DMS79 treated with DMSO at 0.1 percent for 48 hours (cell line): ENCODE measurements at regions not wholly inside any gene's neighbourhood (a gene's known extent, or its start where the extent isn't known, plus 50 kb on each side); places are given as distances from the start of the nearest gene placed in this dataset.
"Not testable (repeated sequence)": the region's sequence is repeated elsewhere in the genome, so short reads cannot be mapped to it uniquely, and the experiment has no call there.

Experiments used
- DNase-seq: peaks from one replicate; lab custom pipeline; 2025; lab: John Stamatoyannopoulos, UW

DNA sequence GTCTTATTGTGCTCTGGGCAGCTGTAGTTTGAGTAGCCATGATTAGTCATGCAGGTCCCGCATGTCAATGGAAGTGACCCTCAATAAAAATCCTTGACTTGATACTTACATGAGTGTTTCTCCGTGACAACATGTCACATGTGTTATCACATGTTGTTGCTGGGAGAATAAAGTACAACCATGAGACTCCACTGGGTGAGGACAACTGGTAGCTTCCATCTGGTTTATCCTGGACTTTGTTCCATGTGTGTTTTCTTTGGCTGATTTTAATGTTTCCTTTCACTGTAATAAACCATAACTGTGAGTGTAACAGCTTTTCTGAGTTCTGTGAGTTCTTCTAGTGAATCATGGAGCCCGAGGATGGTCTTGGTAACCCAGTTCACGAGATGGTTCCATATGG is 63.1 kb upstream of the NDN start:
- no peak for DNase-seq

DNA sequence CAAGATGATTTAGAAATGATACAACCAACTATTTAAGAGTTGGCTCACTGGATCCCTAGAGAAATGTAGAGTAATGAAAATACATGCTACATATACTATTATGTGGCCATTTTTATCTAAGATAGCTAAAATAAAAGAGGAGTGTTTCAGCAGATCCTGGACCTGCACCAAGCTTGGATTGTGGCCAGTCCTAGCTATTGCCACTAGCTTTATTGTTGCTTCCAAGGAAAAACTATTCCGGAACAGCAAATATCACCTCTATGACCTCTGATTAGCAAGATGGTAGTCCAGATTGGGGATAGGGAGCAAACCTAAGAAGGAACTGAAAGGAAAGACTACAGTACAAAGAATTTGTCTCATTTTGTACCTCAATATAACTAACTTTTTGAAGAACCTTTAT is 63.7 kb upstream of the NDN start:
- no peak for DNase-seq

DNA sequence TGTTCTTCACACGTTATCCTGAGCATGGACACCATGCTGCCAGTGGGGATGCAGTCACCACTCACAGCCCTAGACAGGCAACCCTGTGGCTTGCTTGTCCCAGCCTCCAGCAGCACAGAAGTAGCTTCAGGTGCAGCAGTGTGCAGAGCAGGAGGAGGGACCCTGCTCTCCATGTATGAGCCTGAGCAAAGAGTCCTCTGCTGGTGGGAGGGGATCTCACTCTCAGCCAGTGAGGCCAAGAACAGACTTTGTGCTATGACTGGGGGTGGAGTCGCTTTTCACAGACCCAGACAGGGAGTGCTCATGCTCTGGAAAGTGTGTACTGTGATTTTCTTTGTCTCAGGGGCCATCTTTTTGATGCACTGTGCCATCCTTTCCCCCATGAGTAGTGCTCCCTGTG is 66.1 kb upstream of the NDN start:
- DNase-seq = no peak

DNA sequence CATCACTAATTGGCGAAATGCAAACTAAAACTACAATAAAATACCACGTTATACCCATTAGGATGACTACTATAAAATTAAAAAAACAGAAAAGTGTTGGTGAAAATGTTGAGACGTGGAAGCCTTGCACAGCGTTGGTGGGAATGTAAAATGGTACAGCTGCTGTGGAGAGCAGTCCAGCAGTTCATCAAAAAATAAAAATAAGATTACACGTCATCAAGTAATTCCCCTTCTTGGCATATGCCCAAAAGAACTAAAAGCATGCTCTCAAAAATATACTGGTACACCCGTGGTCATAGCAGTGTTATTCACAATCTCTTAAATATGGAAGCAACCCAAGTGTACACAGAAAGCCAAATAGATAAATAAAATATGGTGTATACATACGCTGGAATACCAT is 71.8 kb upstream of the NDN start:
- no peak for DNase-seq

DNA sequence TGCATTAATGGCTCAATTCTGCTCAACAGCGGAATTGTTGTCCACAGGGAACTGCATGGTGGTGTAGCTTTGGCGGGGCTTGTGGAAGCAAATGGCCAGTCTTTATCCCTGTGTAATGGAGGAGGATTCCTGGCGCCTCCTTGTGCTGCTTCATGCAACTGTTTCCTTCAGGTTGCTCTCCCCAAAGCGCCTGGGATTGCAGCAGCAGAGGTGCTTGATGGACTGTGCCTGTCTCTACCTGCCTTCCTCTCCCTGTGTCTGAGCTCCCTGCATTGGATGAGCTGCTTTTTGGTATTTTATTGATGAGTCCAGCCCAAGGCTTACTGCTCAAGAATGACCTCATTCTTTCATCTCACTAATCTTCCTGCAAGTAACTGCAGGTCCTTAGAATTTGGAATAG is 72.9 kb upstream of the NDN start:
- DNase-seq = no peak

DNA sequence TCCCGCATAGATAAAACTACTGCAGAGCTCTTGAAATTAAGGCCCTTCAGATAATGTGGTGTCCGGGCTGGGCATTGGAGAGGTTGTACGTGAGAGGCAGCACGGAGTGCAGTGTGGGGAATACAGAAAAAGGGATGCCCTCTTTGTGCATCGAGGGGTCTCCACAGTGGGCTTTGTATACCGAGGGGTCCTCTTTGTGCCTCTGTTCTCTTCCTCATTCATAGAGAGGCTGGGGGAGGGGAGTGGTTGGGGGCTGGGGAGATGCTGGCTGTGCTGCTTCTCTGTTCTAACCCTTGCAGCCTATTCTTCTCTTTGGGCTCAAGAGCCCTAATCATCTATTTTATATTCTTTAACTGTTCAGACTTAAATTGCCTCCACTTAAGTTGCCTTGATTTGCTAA is 74.3 kb upstream of the NDN start:
- DNase-seq = no peak

DNA sequence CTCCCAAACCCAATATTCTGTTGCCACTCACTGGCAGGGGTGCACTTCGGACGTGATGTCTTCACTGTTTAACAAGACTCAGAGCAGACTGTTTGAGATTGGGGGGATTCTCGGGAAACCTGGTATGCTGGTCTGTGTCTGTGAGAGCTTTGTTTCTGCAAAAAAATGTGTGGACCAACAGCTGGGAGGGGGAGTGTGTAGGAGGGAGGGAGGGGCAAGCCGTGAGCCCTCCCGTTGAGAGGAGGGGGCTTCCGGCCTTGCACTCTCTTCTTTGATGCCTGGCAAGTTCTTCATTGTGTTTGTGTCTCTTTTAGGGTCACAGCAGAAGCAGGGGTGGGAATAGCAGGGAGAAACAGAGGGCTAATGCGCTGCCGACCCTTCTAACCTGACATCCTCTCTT is 74.9 kb upstream of the NDN start:
- no peak for DNase-seq

DNA sequence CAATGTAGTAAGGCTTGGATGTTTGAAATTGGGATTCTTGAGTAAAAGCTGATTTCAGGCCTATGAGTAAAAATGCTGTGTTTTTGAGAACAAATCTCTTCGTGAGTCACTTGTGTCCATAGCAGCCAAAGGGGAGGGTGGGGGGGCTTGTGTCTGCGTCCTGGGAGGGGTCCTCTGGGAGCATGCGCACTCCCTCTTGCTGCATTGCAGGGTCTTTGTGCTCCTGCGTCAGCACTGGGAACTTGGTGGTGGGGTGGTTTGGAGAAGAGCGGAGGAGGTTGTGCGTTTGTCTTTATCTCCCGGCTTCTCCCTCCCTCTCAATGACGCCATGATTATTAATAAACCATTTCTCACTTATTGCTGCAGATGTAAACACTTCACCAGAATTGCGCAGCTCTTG is 75.9 kb upstream of the NDN start:
- no peak for DNase-seq

DNA sequence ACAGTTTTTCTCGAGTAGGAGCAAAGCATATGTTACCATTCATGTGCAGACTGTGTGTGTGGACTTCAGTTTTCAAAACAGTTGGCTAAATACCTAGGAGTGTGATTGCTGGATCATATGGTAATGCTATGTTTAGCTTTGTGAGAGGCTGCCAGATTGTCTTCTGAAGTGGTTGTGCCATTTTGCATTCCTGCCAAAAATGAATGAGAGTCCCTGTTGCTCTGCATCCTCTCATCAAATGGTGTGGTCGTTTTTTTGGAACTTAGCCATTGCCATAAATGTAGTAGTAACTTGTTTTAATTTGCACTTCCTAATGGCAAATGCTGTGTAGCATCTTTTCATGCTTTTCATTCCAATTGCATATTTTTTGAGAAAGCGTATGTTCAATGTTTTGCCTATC is 77.2 kb upstream of the NDN start:
- DNase-seq = no peak

DNA sequence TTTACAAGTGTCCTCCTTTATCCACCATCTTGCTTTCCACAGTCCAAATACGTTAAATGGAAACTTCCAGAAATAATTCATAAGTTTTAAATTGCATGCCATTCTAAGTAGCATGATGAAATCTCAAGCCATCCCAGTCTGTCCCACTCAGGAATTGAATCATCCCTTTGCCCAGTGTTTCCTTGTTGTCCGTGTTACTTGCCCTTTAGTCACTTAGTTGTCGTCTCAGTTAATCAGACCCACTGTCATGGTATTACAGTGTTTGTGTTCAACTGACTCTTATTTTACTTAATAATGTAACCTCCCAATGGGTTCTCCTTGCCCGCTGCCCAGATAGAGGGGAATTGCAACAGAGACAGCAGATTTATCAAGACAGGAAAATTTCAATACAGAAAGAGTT is 77.6 kb upstream of the NDN start:
- no peak for DNase-seq

DNA sequence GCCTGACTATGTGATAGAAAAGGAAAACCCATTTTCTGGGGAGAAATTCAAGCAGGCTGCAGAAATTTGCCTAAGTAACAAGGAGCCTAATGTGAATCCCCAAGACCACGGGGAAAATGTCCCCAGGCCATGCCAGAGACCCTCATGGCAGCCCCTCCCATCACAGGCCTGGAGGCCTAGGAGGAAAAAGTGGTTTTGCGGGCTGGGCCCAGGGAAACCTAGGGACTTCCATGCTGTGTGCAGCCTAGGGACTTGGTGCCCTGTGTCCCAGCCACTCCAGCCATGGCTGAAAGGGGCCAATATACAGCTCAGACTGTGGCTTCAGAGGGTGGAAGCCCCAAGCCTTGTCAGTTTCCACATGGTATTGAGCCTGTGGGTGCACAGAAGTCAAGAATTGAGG is 79.7 kb upstream of the NDN start:
- not testable (repeated sequence) for DNase-seq

DNA sequence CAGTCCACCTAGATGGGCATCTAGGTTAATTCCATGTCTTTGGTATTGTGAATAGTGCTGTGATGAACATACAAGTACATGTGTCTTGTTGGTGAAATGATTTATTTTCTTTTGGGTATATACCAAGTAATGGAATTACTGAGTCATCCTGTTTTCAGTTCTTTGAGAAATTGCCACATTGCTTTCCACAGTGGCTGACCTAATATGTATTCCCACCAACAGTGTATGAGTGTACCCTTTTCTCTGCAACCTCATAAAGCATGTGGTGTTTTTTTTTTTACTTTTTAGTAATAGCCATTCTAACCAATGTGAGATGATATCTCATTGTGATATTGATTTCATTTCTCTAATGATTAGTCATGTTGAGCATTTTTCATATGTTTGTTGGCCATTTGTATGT is 86.0 kb upstream of the NDN start:
- no peak for DNase-seq

DNA sequence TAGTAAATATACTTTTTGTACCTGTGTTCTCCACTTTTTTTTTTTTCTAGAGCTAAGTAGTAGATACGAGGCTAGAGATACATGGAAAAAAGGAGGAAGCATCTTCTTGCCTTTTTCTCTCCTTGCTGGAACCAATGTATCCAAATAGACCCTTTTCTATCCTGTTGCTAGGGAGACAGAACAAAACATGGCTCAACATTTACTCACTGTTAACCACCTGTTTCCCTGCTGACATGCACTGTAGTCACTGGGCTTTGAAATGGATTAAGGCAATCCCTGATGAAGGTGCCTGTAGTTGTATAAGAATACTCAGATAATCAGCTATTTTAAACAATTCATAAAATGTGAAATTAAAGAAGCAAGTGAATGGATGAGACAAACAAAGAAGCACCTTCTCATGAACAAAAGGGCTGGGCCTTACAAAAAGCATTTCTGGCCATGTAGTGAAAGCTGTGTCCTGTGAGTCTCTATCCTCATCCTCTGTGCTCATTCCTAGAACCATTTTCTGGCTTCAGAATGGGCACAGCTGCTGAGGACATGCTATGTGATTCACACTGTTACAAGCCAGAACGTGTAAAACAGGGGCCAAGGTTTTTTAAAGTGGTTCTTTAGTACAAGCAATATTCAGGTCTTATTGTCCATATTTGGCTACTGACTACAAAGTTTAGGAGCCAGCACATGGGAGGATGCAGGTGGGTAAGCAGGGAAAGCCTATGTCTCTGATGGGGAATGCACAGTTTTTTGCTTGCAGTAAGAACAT is 100.4 kb upstream of the NDN start:
- DNase-seq = no peak

DNA sequence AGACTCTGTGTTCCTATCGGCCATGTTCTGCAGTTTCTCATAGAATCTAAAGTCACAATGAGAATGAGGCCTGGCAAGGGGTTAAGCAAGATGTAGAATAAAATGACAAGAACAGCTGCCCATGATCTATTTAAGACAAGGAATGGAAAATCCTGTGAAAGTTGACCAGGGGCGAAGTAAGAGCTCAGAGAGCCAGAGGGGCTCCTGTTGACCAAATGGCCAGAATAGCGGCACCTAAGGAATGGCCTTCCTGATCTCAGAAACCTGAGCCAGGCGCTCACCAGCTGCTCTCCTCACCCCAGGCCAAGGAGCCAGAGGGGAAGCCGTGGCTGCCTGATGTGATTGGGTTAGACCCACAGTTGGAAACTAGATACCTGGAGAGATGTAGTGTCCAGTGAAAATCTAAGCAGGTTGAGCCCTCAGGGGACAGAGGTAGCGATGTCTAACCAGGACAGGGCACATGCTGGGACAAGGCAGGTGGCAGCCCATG is 106.1 kb upstream of the NDN start:
- no peak for DNase-seq

DNA sequence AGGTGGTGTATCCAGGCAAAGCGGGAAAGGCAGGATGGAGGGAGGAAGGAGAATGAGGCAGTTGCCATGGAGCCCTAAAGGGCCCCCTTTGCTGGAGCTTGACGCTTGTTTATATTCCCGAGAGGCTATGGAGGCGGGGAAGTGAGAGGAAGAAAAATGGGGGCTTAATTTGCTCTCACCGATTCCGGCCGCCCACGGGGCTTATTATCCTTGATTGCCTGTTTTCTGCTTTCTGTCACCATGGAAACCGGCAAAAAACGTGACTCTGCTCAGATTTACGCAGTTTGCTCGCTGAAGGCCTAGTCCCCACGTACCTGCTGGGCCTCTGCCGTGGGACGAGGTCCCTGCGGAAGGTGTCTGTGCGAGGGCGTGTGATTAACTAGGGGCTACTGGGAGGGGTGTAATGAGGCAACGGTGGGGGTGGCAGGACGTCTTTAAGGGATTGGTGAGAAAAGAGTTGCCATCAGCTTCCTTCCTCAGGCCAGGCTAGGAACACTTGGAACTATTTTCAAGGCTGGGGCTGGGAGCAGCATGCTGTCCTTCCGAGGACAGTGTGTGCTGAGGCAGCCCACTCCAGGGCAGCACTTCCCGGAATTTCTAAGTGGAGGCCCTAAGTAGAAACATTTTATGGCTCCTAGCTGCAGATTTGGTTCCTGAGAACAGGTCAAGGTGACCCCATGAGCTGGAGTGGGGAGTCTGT is 110.8 kb upstream of the NDN start:
- DNase-seq = no peak

DNA sequence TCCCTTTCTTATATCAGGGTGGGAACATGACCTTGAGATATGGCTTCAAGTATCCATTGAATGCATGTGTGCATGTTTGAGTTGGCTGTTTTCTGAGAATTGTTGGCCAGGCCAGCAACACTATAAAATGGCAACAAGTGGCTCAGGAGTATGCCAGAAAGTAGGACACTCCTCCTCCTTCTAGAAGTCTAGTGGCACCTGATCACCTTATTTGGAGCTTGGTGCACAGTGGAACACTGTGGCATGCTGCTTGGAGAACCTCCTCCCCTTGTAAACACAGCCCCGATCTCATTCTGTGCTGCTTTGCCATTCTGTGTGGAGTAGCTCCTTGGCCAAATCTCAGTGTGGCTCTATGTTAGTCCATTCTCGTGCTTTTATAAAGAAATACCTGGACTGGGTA is 114.8 kb upstream of the NDN start:
- no peak for DNase-seq

DNA sequence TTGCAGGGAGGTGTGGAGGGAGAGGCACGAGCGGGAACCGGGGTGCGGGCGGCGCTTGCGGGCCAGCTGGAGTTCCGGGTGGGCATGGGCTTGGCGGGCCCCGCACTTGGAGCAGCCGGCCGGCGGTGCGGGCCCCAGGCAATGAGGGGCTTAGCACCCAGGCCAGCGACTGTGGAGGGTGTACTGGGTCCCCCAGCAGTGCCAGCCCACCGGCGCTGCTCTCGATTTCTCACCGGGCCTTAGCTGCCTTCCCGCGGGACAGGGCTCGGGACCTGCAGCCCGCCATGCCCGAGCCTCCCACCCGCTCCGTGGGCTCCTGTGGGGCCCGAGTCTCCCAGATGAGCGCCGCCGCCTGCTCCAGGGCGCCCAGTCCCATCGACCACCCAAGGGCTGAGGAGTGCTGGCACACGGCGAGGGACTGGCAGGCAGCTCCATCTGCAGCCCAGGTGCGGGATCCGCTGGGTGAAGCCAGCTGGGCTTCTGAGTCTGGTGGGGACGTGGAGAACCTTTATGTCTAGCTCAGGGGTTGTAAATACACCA is 115.9 kb upstream of the NDN start:
- DNase-seq = not testable (repeated sequence)

DNA sequence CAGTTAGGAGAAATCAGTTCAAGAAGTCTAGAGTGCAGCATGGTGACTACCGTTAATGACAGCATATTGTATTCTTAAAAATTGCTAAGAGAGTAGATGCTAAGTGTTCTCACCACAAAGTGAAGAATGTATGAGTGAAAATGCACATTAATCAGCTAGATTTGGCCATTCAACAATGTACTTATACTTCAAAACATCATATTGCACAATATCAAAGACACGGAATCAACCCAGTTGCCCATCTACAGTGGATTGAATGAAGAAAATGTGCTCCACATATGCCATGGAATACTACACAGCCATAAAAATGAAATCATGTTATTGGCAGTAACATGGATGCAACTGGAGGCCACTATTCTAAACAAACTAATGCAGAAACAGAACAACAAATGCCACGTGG is 119.9 kb upstream of the NDN start:
- DNase-seq = no peak

DNA sequence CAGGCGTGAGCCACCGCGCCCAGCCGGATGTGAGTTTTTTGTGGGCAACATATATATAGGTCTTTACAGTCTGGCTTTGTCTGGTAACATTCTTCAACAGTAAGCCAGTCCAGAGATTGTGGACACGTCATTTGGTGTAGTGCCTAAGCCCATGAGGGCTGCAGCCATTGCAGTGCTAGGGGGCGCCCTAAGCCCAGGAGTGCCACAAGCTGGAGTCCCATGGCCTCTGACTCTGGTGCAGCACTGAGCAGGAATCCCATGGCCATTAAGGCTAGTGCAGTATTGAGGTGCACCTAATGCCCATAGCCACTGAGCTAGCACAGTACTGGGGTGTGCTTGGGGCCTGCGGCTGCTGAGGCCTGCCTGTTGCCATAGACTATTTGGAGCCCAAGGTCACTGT is 136.4 kb upstream of the NDN start:
- no peak for DNase-seq

DNA sequence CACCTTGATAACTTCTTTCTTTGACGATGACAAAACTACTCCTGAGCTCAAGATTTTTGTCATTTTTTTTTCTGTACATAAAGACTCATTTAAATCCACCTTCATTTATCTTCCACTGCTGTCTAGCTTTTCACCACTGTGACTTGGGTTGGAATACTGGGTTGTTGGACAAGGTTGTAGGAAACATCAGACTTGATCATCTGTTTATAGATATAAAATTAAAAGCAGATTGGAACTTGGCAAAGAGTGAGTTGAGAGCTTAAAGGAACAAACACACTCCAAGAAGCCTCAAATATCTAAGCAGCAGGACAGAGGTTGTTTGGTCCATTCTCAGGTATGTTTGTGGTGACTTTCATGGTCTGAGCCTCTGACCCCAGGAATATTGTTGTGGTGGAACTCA is 141.7 kb upstream of the NDN start:
- no peak for DNase-seq

DNA sequence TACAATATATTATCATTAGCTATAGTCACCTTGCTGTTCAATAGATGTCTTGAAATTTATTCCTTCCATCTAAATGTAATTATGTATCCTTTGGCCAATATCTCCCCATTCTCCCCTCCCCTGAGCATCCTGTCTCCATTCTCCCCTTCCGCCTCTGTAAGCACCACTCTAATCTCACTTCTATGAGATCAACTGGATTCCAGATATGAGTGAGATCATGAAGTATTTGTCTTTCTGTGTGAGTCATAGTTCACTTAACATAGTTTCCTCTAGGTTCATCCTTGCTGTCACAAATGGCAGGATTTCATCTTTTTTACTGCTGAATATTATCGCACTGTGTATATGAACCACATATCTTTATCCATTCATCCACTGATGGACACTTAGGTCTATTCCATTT is 148.8 kb upstream of the NDN start:
- no peak for DNase-seq

DNA sequence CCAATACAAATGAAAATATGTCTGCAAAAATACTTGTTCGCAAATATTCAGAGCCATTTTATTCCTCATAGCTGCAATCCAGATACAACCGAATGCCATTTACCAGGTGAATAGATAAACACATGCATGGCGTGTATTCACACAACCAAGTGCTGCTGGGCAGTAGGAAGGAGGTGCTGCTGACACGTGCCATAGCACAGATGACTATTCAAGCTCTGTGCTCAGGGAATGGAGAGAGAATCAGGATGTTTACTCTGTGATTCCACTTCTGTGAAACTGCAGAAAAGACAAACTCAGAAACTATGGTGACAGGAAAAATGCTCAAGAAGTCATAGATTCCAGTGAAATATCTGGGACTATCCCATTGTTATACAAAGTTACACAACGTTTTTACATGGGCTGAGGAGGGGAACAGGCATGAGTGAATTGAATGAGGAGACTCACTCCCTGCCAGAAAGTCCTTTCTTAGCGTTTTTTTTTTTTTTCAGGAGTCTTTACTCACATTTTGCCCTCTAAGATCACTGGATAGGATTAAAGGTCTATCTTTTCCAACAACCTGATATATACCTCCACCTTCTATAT is 152.9 kb upstream of the NDN start:
- no peak for DNase-seq

DNA sequence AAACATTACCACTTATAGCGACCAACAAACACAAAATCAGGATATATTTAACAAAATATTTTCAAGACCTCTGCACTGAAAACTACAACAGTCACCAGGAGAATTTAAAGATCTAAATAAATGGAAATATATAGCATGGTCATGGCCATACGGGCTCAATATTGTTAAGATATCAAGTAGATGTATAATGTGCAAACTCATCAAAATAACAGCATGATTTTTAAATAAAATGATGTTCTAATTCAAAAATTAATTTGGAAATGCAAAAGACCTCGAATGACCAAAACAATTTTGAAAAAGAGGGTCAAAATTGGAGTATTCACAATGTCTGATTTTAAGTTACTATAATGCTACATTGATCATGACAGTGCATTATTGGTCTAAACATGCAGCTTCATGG is 159.1 kb upstream of the NDN start:
- DNase-seq = no peak
